ENCODE measurements at regions not wholly inside any gene's neighbourhood (a gene's known extent, or its start where the extent isn't known, plus 50 kb on each side); places are given as distances from the start of the nearest gene placed in this dataset.

- H3K4me1 ChIP-seq, result no peaks in the 10 kb centered on the region
- H3K4me3 ChIP-seq, result no peak overlapping the region
- no peaks in the 10 kb centered on the region for H3K27me3 ChIP-seq
- intact Hi-C loops (cut with DNase I; ENCODE audit: low total_unique reads), result no loop called here
- TF ChIP-seq POLR2A (IDR thresholded peaks at IDR 0.05), result no peak
- no peak for TF ChIP-seq POLR2AphosphoS5 (IDR thresholded peaks at IDR 0.05)
- no peak for TF ChIP-seq CTCF (IDR thresholded peaks at IDR 0.05)
- no peak for DNase-seq (ENCODE audit: low spot score in 2 of 2)
- no peak overlapping the region for H3K27ac ChIP-seq
- H3K9me3 ChIP-seq, result no peaks in the 10 kb centered on the region
- no peaks in the 10 kb centered on the region for H3K36me3 ChIP-seq
These were observed 101.8 kb upstream of the MYCN start for GRCh38 chr2:15838481-15839090.

DNA sequence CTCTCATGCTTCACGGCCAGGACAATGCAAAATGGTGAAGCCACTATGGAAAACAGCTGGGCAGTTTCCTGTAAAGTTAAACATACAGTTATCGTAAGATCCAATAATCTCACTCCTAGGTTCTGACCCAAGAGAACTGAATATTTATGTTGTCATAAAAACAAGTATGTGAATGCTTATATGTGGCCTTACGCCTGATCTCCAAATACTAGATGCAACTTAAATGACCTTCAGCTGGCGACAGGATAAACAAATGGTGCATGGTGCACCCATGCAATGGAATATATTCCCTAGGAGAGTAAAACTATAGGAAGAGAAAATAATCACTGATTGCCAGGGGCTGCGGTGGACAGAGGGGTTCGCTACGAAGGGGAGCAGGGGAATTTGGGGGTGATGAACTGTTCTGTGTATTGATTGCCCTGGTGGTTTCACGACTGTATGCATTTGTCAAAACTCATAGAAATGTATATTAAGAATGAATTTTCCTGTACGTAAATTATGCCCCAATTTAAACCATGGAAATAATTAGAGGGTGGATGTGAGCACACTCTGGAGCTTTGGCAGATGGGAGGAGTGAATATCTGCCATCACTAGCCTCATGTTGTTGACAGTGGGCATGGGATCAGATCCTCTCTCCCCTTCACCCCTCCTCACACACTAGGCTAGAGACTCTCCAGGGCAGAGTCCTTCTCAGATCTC is 100.8 kb upstream of the MYCN start:
- intact Hi-C loops (cut with DNase I; ENCODE audit: low total_unique reads), result no loop called here
- Histone ChIP-seq H3K36me3 (no peaks in the 10 kb centered on the region), H3K27ac (no peak overlapping the region), H3K9me3 (no peaks in the 10 kb centered on the region), H3K27me3 (no peaks in the 10 kb centered on the region), H3K4me3 (no peak overlapping the region), H3K4me1 (no peaks in the 10 kb centered on the region)
- DNase-seq (ENCODE audit: low spot score in 2 of 2), result no peak
- TF ChIP-seq POLR2AphosphoS5 (IDR thresholded peaks at IDR 0.05), result no peak
- TF ChIP-seq CTCF (IDR thresholded peaks at IDR 0.05), result no peak
- no peak for TF ChIP-seq POLR2A (IDR thresholded peaks at IDR 0.05)

DNA sequence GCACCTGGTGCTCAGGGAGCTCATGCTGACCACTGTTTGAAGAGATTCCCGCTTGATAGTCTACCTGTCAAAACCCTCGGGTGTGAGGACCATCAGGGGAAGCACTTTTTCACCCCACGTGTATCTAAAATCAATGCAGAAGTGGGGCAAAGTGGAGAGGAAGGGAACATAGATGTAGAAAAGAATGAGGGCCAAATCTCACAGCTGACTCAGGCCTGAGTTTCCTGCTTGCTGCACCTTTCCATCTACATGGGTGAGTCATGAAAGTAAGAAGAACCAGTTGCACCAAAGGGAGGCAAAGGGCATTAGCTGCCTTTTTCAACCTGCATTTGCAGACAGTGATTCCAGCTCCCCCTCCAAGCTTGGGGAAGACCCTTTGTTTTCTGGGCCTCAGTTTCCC is 100.2 kb upstream of the MYCN start:
- Histone ChIP-seq H3K27ac (no peak overlapping the region), H3K4me3 (no peak overlapping the region), H3K27me3 (no peaks in the 10 kb centered on the region), H3K4me1 (no peaks in the 10 kb centered on the region), H3K9me3 (no peaks in the 10 kb centered on the region), H3K36me3 (no peaks in the 10 kb centered on the region)
- no peak for DNase-seq (ENCODE audit: low spot score in 2 of 2)
- TF ChIP-seq POLR2A (IDR thresholded peaks at IDR 0.05), result no peak
- no peak for TF ChIP-seq POLR2AphosphoS5 (IDR thresholded peaks at IDR 0.05)
- TF ChIP-seq CTCF (IDR thresholded peaks at IDR 0.05), result no peak
- intact Hi-C loops (cut with DNase I; ENCODE audit: low total_unique reads), result no loop called here

DNA sequence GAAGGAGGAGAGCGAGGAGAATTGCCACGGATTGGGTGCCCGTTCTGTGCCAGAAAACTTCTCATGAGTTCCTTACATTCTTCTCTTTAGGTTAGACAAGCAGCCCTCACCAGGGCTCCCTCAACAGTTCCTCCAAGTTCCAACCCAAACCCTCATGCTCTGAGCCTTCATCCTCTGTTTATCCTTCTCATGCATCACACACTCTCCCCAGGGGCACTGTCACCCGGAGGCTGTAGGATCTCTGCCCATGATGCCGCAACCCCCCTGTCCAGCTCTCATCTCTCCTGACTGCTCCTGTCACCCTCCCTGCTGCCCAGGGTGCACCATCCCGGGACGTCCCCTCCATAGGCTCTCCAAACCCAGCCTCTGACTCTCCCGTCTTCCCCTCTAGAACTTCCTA is 99.4 kb upstream of the MYCN start:
- no peak overlapping the region for H3K27ac ChIP-seq
- no peaks in the 10 kb centered on the region for H3K27me3 ChIP-seq
- H3K4me3 ChIP-seq, result no peak overlapping the region
- H3K9me3 ChIP-seq, result no peaks in the 10 kb centered on the region
- H3K36me3 ChIP-seq, result no peaks in the 10 kb centered on the region
- intact Hi-C loops (cut with DNase I; ENCODE audit: low total_unique reads), result no loop called here
- no peaks in the 10 kb centered on the region for H3K4me1 ChIP-seq
- DNase-seq (ENCODE audit: low spot score in 2 of 2), result no peak
- no peak for TF ChIP-seq POLR2AphosphoS5 (IDR thresholded peaks at IDR 0.05)
- TF ChIP-seq POLR2A (IDR thresholded peaks at IDR 0.05), result no peak
- no peak for TF ChIP-seq CTCF (IDR thresholded peaks at IDR 0.05)

DNA sequence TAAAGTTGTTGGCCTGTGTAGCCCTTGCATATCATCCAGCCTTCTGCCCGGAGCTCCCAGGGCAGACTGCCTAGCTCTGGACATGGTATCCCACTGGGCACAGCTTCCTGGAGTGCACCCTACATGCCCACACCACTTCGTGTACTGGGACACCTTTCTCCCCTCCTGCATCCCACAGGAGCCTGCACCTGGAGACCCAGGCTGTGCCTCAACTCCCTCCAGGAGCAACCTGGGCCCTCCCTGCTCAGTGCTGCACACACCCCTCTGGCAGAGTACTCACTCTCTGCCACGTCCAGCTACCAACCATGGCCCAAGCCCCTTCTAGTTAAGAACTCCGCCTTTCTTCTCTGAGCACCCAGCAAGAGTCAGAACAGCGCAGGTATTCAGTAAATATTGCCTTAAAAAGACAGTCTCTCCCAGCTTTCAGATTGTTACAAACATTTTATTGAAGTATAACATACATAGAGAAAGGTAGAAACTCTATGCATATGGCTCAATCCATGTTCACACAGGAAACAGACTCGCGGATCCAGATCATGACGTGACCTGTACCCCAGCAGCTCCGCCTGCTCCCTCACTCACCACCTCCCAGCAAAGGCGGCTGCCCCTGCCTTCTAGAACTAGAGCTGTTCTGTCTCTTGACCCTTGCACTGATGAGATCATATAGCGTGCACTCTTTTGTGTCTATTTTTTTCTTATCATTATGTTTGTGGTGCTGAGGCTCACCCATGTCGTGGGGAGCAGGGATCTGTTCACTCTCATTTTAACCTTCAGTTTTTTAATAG is 98.4 kb upstream of the MYCN start:
- intact Hi-C loops (cut with DNase I; ENCODE audit: low total_unique reads), result no loop called here
- H3K4me3 ChIP-seq, result no peak overlapping the region
- no peaks in the 10 kb centered on the region for H3K4me1 ChIP-seq
- no peaks in the 10 kb centered on the region for H3K27me3 ChIP-seq
- no peaks in the 10 kb centered on the region for H3K9me3 ChIP-seq
- no peaks in the 10 kb centered on the region for H3K36me3 ChIP-seq
- no peak for DNase-seq (ENCODE audit: low spot score in 2 of 2)
- TF ChIP-seq POLR2AphosphoS5 (IDR thresholded peaks at IDR 0.05) (no peak), CTCF (IDR thresholded peaks at IDR 0.05) (no peak)
- H3K27ac ChIP-seq, result no peak overlapping the region
